Esophagus squamous epithelium (tissue), 4 donors: ENCODE measurements at regions not wholly inside any gene's neighbourhood (a gene's known extent, or its start where the extent isn't known, plus 50 kb on each side); places are given as distances from the start of the nearest gene placed in this dataset.

ENCODE experiments used
- POLR2A ChIP-seq, 4 donors: fragments of 450-650 bp; IDR thresholded peaks; one replicate each; pipeline ENCODE4 v1.6.1; 2017; ENCODE audit warnings: antibody characterized with exemption in 4 of 4, mild to moderate bottlenecking in 4 of 4, moderate library complexity in 3 of 4
- TF ChIP-seq, protein P1 (sequence below), 6 experiments: fragments of 450-650 bp in 4 of 6; fragments of 200-600 bp in 2 of 6; sonication (generic) in 2 of 6; IDR thresholded peaks; one replicate each; pipeline ENCODE4 v1.5.1; 2016 to 2019; ENCODE audit warnings: antibody characterized with exemption in 6 of 6, mild to moderate bottlenecking in 4 of 6, moderate library complexity in 4 of 6

DNA sequence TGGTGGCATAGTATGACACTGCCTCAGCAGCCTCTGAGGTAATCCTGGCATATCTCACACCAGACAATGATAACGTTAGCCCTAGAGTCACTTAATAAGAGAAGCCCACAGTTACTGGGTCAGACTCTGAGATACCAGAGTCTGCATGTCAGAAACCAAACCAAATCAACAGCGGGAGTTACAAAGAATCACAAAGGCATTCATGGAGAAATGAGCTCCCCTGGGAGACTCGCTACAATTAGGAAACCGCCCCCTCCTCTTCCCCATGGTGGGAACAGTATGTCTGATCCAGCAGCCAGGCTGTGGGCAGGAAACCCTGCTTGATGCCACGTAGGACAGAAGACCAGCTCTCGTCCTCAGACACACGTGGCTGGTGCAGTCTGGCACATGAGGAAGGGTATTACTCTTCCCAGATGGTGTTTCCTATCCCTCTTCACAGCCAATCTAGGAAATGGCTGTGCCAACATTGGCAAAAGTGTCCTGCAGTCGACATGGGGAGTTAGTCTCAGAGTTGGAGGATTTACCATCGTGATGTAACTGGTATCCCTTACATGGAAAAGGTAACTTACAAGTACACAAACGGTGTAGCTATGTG lies 485.4 kb downstream of the ZNF608 start:
- TF ChIP-seq, protein P1, sequence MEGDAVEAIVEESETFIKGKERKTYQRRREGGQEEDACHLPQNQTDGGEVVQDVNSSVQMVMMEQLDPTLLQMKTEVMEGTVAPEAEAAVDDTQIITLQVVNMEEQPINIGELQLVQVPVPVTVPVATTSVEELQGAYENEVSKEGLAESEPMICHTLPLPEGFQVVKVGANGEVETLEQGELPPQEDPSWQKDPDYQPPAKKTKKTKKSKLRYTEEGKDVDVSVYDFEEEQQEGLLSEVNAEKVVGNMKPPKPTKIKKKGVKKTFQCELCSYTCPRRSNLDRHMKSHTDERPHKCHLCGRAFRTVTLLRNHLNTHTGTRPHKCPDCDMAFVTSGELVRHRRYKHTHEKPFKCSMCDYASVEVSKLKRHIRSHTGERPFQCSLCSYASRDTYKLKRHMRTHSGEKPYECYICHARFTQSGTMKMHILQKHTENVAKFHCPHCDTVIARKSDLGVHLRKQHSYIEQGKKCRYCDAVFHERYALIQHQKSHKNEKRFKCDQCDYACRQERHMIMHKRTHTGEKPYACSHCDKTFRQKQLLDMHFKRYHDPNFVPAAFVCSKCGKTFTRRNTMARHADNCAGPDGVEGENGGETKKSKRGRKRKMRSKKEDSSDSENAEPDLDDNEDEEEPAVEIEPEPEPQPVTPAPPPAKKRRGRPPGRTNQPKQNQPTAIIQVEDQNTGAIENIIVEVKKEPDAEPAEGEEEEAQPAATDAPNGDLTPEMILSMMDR (IDR thresholded peaks at IDR 0.05): no peak
- no peak for TF ChIP-seq POLR2A (IDR thresholded peaks at IDR 0.05)
